PC-9 (cell line): ENCODE measurements at regions not wholly inside any gene's neighbourhood (a gene's known extent, or its start where the extent isn't known, plus 50 kb on each side); places are given as distances from the start of the nearest gene placed in this dataset.

Experiments
- EZH2 ChIP-seq: fragments of 200-600 bp; sonication (generic); IDR thresholded peaks from 2 replicates; pipeline ENCODE4 v1.8.0; 2017; ENCODE audit warnings: antibody characterized with exemption, low read depth
- TF ChIP-seq, protein P1 (sequence below): fragments of 200-600 bp; sonication (generic); conservative IDR thresholded peaks from 2 replicates; pipeline ENCODE4 v1.6.1; 2017; ENCODE audit warnings: mixed run types, antibody characterized with exemption, mild to moderate bottlenecking, moderate library complexity

DNA sequence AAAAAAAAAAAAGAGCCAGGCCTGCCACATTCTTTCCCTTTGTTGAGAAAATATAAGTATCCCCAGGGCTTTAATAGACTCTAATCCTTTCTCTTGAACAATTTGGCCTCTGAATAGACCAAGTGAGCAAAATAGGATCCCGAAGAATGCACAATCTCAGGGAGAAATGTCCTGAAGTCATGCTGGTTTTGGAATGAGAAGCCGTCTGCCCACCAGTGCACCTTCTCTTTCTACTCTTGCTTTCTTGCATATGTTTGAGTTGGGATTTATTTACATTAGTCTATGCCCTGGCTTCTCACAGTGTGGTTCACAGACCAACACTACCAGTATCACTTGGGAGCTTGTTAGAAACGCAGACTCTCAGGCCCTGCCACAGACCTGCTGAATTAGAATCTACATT is 153.0 kb downstream of the ZNF621 start:
- TF ChIP-seq, protein P1, sequence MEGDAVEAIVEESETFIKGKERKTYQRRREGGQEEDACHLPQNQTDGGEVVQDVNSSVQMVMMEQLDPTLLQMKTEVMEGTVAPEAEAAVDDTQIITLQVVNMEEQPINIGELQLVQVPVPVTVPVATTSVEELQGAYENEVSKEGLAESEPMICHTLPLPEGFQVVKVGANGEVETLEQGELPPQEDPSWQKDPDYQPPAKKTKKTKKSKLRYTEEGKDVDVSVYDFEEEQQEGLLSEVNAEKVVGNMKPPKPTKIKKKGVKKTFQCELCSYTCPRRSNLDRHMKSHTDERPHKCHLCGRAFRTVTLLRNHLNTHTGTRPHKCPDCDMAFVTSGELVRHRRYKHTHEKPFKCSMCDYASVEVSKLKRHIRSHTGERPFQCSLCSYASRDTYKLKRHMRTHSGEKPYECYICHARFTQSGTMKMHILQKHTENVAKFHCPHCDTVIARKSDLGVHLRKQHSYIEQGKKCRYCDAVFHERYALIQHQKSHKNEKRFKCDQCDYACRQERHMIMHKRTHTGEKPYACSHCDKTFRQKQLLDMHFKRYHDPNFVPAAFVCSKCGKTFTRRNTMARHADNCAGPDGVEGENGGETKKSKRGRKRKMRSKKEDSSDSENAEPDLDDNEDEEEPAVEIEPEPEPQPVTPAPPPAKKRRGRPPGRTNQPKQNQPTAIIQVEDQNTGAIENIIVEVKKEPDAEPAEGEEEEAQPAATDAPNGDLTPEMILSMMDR: no peak
- TF ChIP-seq EZH2: no peak
